ENCODE measurements at regions not wholly inside any gene's neighbourhood (a gene's known extent, or its start where the extent isn't known, plus 50 kb on each side); places are given as distances from the start of the nearest gene placed in this dataset.

DNA sequence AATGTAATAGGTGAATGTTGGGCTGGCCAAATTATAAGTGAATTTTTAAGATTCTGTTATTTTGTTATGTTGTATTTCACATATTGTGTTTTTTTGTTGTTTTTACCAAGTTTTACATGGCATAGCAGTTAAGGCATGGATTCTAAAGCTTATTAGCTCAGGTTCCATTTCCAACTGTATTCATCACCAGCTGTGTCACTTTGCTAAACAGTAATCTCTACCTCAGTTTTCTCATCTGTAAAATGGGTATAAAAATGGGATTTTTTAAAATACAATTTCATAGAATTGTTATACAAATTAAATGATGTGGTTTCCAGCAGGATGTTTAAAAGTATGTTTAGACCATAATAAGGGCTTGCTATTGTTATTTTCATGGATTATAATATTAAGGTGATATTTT lies 512.2 kb downstream of the SLC16A7 start:
- no TSS peak for BruUV-seq (replicated peaks)
- Histone ChIP-seq H3K36me3 (ENCODE audit: insufficient read depth, low read length) (no peaks in the 10 kb centered on the region), H3K9me3 (ENCODE audit: low read length) (no peaks in the 10 kb centered on the region), H3K4me1 (ENCODE audit: insufficient read depth, low read length, poor library complexity, severe bottlenecking) (no peaks in the 10 kb centered on the region), H3K79me2 (ENCODE audit: insufficient read depth, low read depth, low read length) (no peaks in the 10 kb centered on the region), H3K27ac (ENCODE audit: low read depth, low read length, poor library complexity, severe bottlenecking) (no peak overlapping the region), H3K4me2 (ENCODE audit: low read length) (no peak overlapping the region), H3K4me3 (ENCODE audit: low read depth, low read length, poor library complexity, severe bottlenecking) (no peak overlapping the region), H3K9me2 (ENCODE audit: insufficient read depth, low read length) (no peaks in the 10 kb centered on the region), H4K20me1 (ENCODE audit: insufficient read depth, low read length) (no peaks in the 10 kb centered on the region), H2AFZ (ENCODE audit: low read length) (no peak overlapping the region)
- CTCF ChIA-PET (ENCODE audit: unreplicated experiment) = no interaction called here
- POLR2A ChIA-PET = interaction anchor here (0.6 kb wide), 2 partner anchors 10 to 750 kb away, joined by 3 read pairs; no protein-coding TSS in a partner anchor
- intact Hi-C loops (cut with micrococcal nuclease; ENCODE audit: unreplicated experiment) = no loop called here
- no peak for DNase-seq (ENCODE audit: low spot score)
- no peak for TF ChIP-seq EZH2phosphoT487 (IDR thresholded peaks at IDR 0.05; ENCODE audit: borderline replicate concordance, low read depth, low read length)
- TF ChIP-seq, protein P1, sequence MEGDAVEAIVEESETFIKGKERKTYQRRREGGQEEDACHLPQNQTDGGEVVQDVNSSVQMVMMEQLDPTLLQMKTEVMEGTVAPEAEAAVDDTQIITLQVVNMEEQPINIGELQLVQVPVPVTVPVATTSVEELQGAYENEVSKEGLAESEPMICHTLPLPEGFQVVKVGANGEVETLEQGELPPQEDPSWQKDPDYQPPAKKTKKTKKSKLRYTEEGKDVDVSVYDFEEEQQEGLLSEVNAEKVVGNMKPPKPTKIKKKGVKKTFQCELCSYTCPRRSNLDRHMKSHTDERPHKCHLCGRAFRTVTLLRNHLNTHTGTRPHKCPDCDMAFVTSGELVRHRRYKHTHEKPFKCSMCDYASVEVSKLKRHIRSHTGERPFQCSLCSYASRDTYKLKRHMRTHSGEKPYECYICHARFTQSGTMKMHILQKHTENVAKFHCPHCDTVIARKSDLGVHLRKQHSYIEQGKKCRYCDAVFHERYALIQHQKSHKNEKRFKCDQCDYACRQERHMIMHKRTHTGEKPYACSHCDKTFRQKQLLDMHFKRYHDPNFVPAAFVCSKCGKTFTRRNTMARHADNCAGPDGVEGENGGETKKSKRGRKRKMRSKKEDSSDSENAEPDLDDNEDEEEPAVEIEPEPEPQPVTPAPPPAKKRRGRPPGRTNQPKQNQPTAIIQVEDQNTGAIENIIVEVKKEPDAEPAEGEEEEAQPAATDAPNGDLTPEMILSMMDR (conservative IDR thresholded peaks at IDR 0.05; ENCODE audit: low read length) = no peak

DNA sequence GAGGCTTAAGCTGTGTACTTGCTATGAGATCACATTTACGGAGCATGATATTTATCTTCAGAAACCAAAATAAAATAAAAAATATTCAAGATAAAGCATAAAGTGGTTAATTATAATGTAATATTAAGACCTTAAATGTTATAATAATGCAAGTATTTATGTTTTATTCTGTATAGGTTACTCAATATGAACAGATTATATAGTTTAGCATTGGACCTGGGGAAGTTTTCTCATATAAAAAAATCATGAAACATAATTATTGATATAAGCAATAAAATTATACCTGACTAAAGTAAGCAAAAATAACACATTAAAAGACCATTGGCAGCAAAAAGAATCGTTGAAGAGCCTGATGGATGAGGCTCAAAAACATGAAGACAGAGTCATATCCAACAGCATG lies 516.2 kb downstream of the SLC16A7 start:
- H2AFZ ChIP-seq (ENCODE audit: low read length) = no peak overlapping the region
- ChIA-PET POLR2A (interaction anchor here (0.8 kb wide), 1 partner anchor 44 kb away, joined by 4 read pairs; no protein-coding TSS in a partner anchor), CTCF (ENCODE audit: unreplicated experiment) (no interaction called here)
- no peaks in the 10 kb centered on the region for H3K4me1 ChIP-seq (ENCODE audit: insufficient read depth, low read length, poor library complexity, severe bottlenecking)
- no peak overlapping the region for H3K4me3 ChIP-seq (ENCODE audit: low read depth, low read length, poor library complexity, severe bottlenecking)
- H3K9me3 ChIP-seq (ENCODE audit: low read length) = no peaks in the 10 kb centered on the region
- H3K79me2 ChIP-seq (ENCODE audit: insufficient read depth, low read depth, low read length) = no peaks in the 10 kb centered on the region
- no peak overlapping the region for H3K4me2 ChIP-seq (ENCODE audit: low read length)
- no peaks in the 10 kb centered on the region for H4K20me1 ChIP-seq (ENCODE audit: insufficient read depth, low read length)
- no peaks in the 10 kb centered on the region for H3K36me3 ChIP-seq (ENCODE audit: insufficient read depth, low read length)
- H3K27ac ChIP-seq (ENCODE audit: low read depth, low read length, poor library complexity, severe bottlenecking) = no peak overlapping the region
- H3K9me2 ChIP-seq (ENCODE audit: insufficient read depth, low read length) = no peaks in the 10 kb centered on the region
- DNase-seq (ENCODE audit: low spot score) = no peak
- intact Hi-C loops (cut with micrococcal nuclease; ENCODE audit: unreplicated experiment) = no loop called here
- BruUV-seq (replicated peaks) = no TSS peak
- TF ChIP-seq, protein P1 (conservative IDR thresholded peaks at IDR 0.05; ENCODE audit: low read length) = no peak
- TF ChIP-seq EZH2phosphoT487 (IDR thresholded peaks at IDR 0.05; ENCODE audit: borderline replicate concordance, low read depth, low read length) = no peak

DNA sequence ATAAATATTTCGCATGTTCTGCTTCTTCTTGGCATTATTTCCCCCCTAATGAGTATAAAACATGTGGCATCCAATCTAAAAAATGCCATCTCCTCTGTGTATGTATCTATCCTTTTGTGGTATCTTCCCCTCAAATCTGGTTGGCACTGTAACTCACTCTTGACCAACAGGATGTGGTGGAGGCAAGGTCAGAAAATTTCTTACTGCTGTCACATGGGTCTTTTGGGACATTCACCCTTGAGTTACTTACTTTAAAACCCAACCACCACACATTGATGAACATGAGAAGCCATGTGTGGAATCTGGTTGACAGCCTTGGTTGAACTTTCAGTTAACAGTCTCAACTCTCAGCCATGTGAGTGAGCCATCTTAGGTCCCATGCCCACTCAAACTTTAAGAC lies 516.9 kb downstream of the SLC16A7 start:
- BruUV-seq (replicated peaks) = no TSS peak
- Histone ChIP-seq H4K20me1 (ENCODE audit: insufficient read depth, low read length) (no peaks in the 10 kb centered on the region), H3K36me3 (ENCODE audit: insufficient read depth, low read length) (no peaks in the 10 kb centered on the region), H3K4me1 (ENCODE audit: insufficient read depth, low read length, poor library complexity, severe bottlenecking) (no peaks in the 10 kb centered on the region), H3K27ac (ENCODE audit: low read depth, low read length, poor library complexity, severe bottlenecking) (no peak overlapping the region), H3K9me3 (ENCODE audit: low read length) (no peaks in the 10 kb centered on the region), H2AFZ (ENCODE audit: low read length) (no peak overlapping the region), H3K4me3 (ENCODE audit: low read depth, low read length, poor library complexity, severe bottlenecking) (no peak overlapping the region), H3K9me2 (ENCODE audit: insufficient read depth, low read length) (no peaks in the 10 kb centered on the region), H3K4me2 (ENCODE audit: low read length) (no peak overlapping the region), H3K79me2 (ENCODE audit: insufficient read depth, low read depth, low read length) (no peaks in the 10 kb centered on the region)
- ChIA-PET CTCF (ENCODE audit: unreplicated experiment) (no interaction called here), POLR2A (no interaction called here)
- TF ChIP-seq EZH2phosphoT487 (IDR thresholded peaks at IDR 0.05; ENCODE audit: borderline replicate concordance, low read depth, low read length) = no peak
- TF ChIP-seq, protein P1 (conservative IDR thresholded peaks at IDR 0.05; ENCODE audit: low read length) = no peak
- DNase-seq (ENCODE audit: low spot score) = no peak
- intact Hi-C loops (cut with micrococcal nuclease; ENCODE audit: unreplicated experiment) = no loop called here

Data from OCI-LY7 (cell line).